ENCODE measurements at regions not wholly inside any gene's neighbourhood (a gene's known extent, or its start where the extent isn't known, plus 50 kb on each side); places are given as distances from the start of the nearest gene placed in this dataset.

GRCh38 chr3:43852066-43852465, 161.3 kb downstream of the ABHD5 start:
- WGBS, 2 donors: 31 to 39% methylated on average over 1 of the region's 1 CpG
- Histone ChIP-seq H3K4me3 (replicated peaks in 1 of 3) (no peak overlapping the region), H3K27me3 (no peaks in the 10 kb centered on the region), H3K4me1 (peaks cover 0 to 6% of the 10 kb centered on the region in 2 donors), H3K36me3 (no peaks in the 10 kb centered on the region), H3K27ac (no peak overlapping the region), H3K9me3 (no peaks in the 10 kb centered on the region)
- intact Hi-C loops (cut with DNase I): loop anchor here (10.0 kb wide), 2 partner anchors 143 to 343 kb away; no protein-coding TSS in a partner anchor
- DNase-seq: no peak
- TF ChIP-seq CTCF (IDR thresholded peaks at IDR 0.05) (no peak), POLR2A (IDR thresholded peaks at IDR 0.05) (no peak)

GRCh38 chr3:43854283-43854682, 163.5 kb downstream of the ABHD5 start:
- Histone ChIP-seq H3K9me3 (no peaks in the 10 kb centered on the region), H3K4me3 (replicated peaks in 1 of 3) (no peak overlapping the region), H3K27ac (no peak overlapping the region), H3K36me3 (no peaks in the 10 kb centered on the region), H3K27me3 (no peaks in the 10 kb centered on the region), H3K4me1 (peaks cover 0 to 6% of the 10 kb centered on the region in 2 donors)
- no peak for TF ChIP-seq CTCF (IDR thresholded peaks at IDR 0.05)
- no peak for TF ChIP-seq POLR2A (IDR thresholded peaks at IDR 0.05)
- intact Hi-C loops (cut with DNase I): loop anchor here (10.0 kb wide), 2 partner anchors 141 to 341 kb away; no protein-coding TSS in a partner anchor
- no peak for DNase-seq
- WGBS, 2 donors: 81 to 86% methylated on average over 2 of the region's 2 CpGs

GRCh38 chr3:43854916-43855315, 164.2 kb downstream of the ABHD5 start:
- intact Hi-C loops (cut with DNase I): loop anchor here (10.0 kb wide), 2 partner anchors 140 to 340 kb away; no protein-coding TSS in a partner anchor

GRCh38 chr3:43855674-43856299, 165.0 kb downstream of the ABHD5 start:
- TF ChIP-seq CTCF (IDR thresholded peaks at IDR 0.05) (peak in 5 of 6 experiments; percentile 27 to 68 (median 50)), POLR2A (IDR thresholded peaks at IDR 0.05) (no peak)
- Histone ChIP-seq H3K27ac (no peak overlapping the region), H3K4me3 (replicated peaks in 1 of 3) (no peak overlapping the region), H3K36me3 (no peaks in the 10 kb centered on the region), H3K4me1 (peaks cover 0 to 6% of the 10 kb centered on the region in 2 donors), H3K27me3 (no peaks in the 10 kb centered on the region), H3K9me3 (no peaks in the 10 kb centered on the region)
- WGBS, 2 donors: 43 to 67% methylated on average over 2 to 3 of the region's 3 CpGs
- peak; percentile 64 to 74 for DNase-seq
- intact Hi-C loops (cut with DNase I): loop anchor here (10.0 kb wide), 2 partner anchors 139 to 339 kb away; no protein-coding TSS in a partner anchor

More at GRCh38 chr3:43854916-43855315, 164.2 kb downstream of the ABHD5 start:
- TF ChIP-seq POLR2A (IDR thresholded peaks at IDR 0.05) (no peak), CTCF (IDR thresholded peaks at IDR 0.05) (no peak)
- H3K27ac ChIP-seq: no peak overlapping the region
- no peaks in the 10 kb centered on the region for H3K27me3 ChIP-seq
- H3K4me3 ChIP-seq (replicated peaks in 1 of 3): no peak overlapping the region
- no peak for DNase-seq
- H3K4me1 ChIP-seq: peaks cover 0 to 6% of the 10 kb centered on the region in 2 donors
- 65 to 80% methylated on average over 6 of the region's 6 CpGs for WGBS, 2 donors
- no peaks in the 10 kb centered on the region for H3K9me3 ChIP-seq
- H3K36me3 ChIP-seq: no peaks in the 10 kb centered on the region

GRCh38 chr3:43856351-43856750, 165.6 kb downstream of the ABHD5 start:
- Histone ChIP-seq H3K27ac (no peak overlapping the region), H3K4me1 (peaks cover 0 to 6% of the 10 kb centered on the region in 2 donors), H3K9me3 (no peaks in the 10 kb centered on the region), H3K36me3 (no peaks in the 10 kb centered on the region), H3K4me3 (replicated peaks in 1 of 3) (no peak overlapping the region), H3K27me3 (no peaks in the 10 kb centered on the region)
- TF ChIP-seq CTCF (IDR thresholded peaks at IDR 0.05): no peak
- no peak for TF ChIP-seq POLR2A (IDR thresholded peaks at IDR 0.05)
- DNase-seq: no peak
- 88 to 95% methylated on average over 7 of the region's 7 CpGs for WGBS, 2 donors
- intact Hi-C loops (cut with DNase I): loop anchor here (10.0 kb wide), 2 partner anchors 138 to 338 kb away; no protein-coding TSS in a partner anchor
